K562 (cell line): ENCODE measurements at regions not wholly inside any gene's neighbourhood (a gene's known extent, or its start where the extent isn't known, plus 50 kb on each side); places are given as distances from the start of the nearest gene placed in this dataset.
A peak's percentile ranks its signal among the peaks of the same experiment; 100 is the strongest.

Experiments
- ATAC-seq: fragments of 200-7000 bp; cut with Tn5 transposase; 3 replicates; pipeline ENCODE4 v1.9.1; 2020; ENCODE audit warnings: moderate library complexity
- BruUV-seq: library from RNA; stranded (reverse); fragments of 400-500 nt; replicated peaks from 2 replicates; lab custom pipeline; 2021; lab: Mats Ljungman, UMichigan
- CTCF ChIA-PET: fragments of 300-600 bp; formaldehyde crosslinking; extraction: SDS; loops from one replicate; lab custom pipeline; 2021; ENCODE audit warnings: low intra/inter-chr PET ratio; lab: Yijun Ruan, JAX
- POLR2A ChIA-PET: fragments of 300-600, 350-650 bp; sonication (Branson Sonifier 250); formaldehyde crosslinking; extraction: SDS; loops from one replicate; lab custom pipeline; 2021; ENCODE audit warnings: antibody characterized with exemption, inconsistent platforms; lab: Yijun Ruan, JAX
- DNase-seq, 4 experiments: peaks; one replicate each; pipeline versions ENCODE4 v3.0.0 to v3.0.0-alpha.2; 2011 to 2018; ENCODE audit warnings: low spot score in 3 of 4, mixed read lengths in 3 of 4; ENCODE audit errors: extremely low read depth in 1 of 4
- FAIRE-seq: peaks from 2 replicates; lab custom pipeline; 2011; peaks lifted over from hg19 to GRCh38; lab: Jason Lieb, UNC
- H2AFZ ChIP-seq: 2 replicates; pipeline ENCODE4 v1.6.0; 2011; ENCODE audit warnings: low read depth, low read length, control low read depth, inconsistent platforms
- H3K27ac ChIP-seq: fragments of 200-600 bp; 3 replicates; pipeline ENCODE4 v1.8.0; 2011; ENCODE audit warnings: low read depth, mild to moderate bottlenecking, control low read depth, inconsistent platforms, low read length, moderate library complexity, mixed read lengths; ENCODE audit errors: extremely low read depth
- H3K27me3 ChIP-seq, 2 experiments: fragments of 300-600 bp in 1 of 2; 2 replicates in 1 of 2; 3 replicates in 1 of 2; pipeline versions ENCODE4 v1.6.0 to v1.8.0; 2011; ENCODE audit warnings: inconsistent platforms in 2 of 2, low read length in 2 of 2, mild to moderate bottlenecking in 1 of 2, mixed read lengths in 1 of 2, moderate library complexity in 1 of 2; ENCODE audit not compliant: control insufficient read depth in 2 of 2, insufficient read depth in 2 of 2
- H3K36me3 ChIP-seq: fragments of 300-600 bp; 3 replicates; pipeline ENCODE4 v1.8.0; 2011; ENCODE audit warnings: mild to moderate bottlenecking, low read length, inconsistent platforms; ENCODE audit not compliant: control insufficient read depth, insufficient read depth
- H3K4me1 ChIP-seq, 2 experiments: fragments of 200-600 bp in 1 of 2; replicated peaks in 1 of 2; 2 replicates in 1 of 2; 3 replicates in 1 of 2; pipeline versions ENCODE4 v1.5.1 to v1.8.0; 2011; ENCODE audit warnings: inconsistent platforms in 2 of 2, low read length in 2 of 2, mild to moderate bottlenecking in 1 of 2, mixed read lengths in 1 of 2, moderate library complexity in 1 of 2; ENCODE audit not compliant: control insufficient read depth in 2 of 2, insufficient read depth in 2 of 2
- H3K4me2 ChIP-seq: 2 replicates; pipeline ENCODE4 v1.6.1; 2011; ENCODE audit warnings: low read length, control low read depth, inconsistent platforms, mixed read lengths; ENCODE audit not compliant: insufficient read depth
- H3K4me3 ChIP-seq: fragments of 200-600 bp; sonication (generic), shearing (Covaris generic); 2 replicates; pipeline ENCODE4 v1.5.1; 2016; ENCODE audit warnings: control low read depth, inconsistent platforms
- H3K79me2 ChIP-seq: fragments of 200-600 bp; 3 replicates; pipeline ENCODE4 v1.8.0; 2011; ENCODE audit warnings: low read length, inconsistent platforms; ENCODE audit not compliant: control insufficient read depth, insufficient read depth
- H3K9ac ChIP-seq, 2 experiments: 2 replicates each; pipeline versions ENCODE4 v1.6.0 to v1.6.1; 2011; ENCODE audit warnings: low read depth in 2 of 2, low read length in 2 of 2, control low read depth in 1 of 2, inconsistent platforms in 1 of 2, mild to moderate bottlenecking in 1 of 2, mixed read lengths in 1 of 2; ENCODE audit not compliant: insufficient read depth in 1 of 2
- H3K9me1 ChIP-seq: one replicate; pipeline ENCODE4 v1.6.0; 2011; ENCODE audit warnings: inconsistent platforms, mild to moderate bottlenecking, low read length, moderate library complexity; ENCODE audit not compliant: control insufficient read depth, insufficient read depth
- H3K9me3 ChIP-seq: replicated peaks from 2 replicates; pipeline ENCODE4 v1.5.1; 2011; ENCODE audit warnings: low read depth, low read length, inconsistent platforms; ENCODE audit not compliant: control insufficient read depth, insufficient read depth
- H4K20me1 ChIP-seq: replicated peaks from 2 replicates; pipeline ENCODE4 v1.6.1; 2011; ENCODE audit warnings: low read length, inconsistent platforms, mixed read lengths; ENCODE audit not compliant: control insufficient read depth, insufficient read depth
- FOXM1 ChIP-seq, 2 experiments: fragments of 450-650 bp in 1 of 2; sonication (generic) in 1 of 2; formaldehyde crosslinking in 1 of 2; IDR thresholded peaks; 2 replicates each; pipeline versions ENCODE4 v1.6.1 to v1.9.0; 2017 to 2022; ENCODE audit warnings: low read depth in 2 of 2, mild to moderate bottlenecking in 2 of 2, missing genetic modification reagents in 1 of 2, moderate library complexity in 1 of 2
- HDAC1 ChIP-seq, 2 experiments: fragments of 450-650 bp; IDR thresholded peaks; 2 replicates each; pipeline ENCODE4 v1.6.1; 2016 to 2017; ENCODE audit warnings: inconsistent platforms in 1 of 2, mild to moderate bottlenecking in 1 of 2, moderate library complexity in 1 of 2
- MYBL2 ChIP-seq, 2 experiments: fragments of 450-650 bp in 1 of 2; sonication (generic) in 1 of 2; formaldehyde crosslinking in 1 of 2; IDR thresholded peaks; 2 replicates each; pipeline versions ENCODE4 v1.6.1 to v1.8.1; 2017 to 2022; ENCODE audit warnings: borderline replicate concordance in 1 of 2, inconsistent platforms in 1 of 2, low read depth in 1 of 2, mild to moderate bottlenecking in 1 of 2, missing genetic modification reagents in 1 of 2, moderate library complexity in 1 of 2
- NR2C2 ChIP-seq, 2 experiments: fragments of 200-800 bp in 1 of 2; sonication (Bioruptor generic) in 1 of 2; sonication (generic) in 1 of 2; formaldehyde crosslinking in 1 of 2; IDR thresholded peaks; 2 replicates each; pipeline versions ENCODE4 v1.6.1 to v1.8.0; 2016 to 2022; ENCODE audit warnings: mild to moderate bottlenecking in 1 of 2, missing compliant biosample characterization in 1 of 2, missing genetic modification characterization in 1 of 2, missing genetic modification reagents in 1 of 2
- RBBP5 ChIP-seq: fragments of 200-600 bp; sonication (generic); IDR thresholded peaks from 2 replicates; pipeline ENCODE4 v1.6.1; 2012; ENCODE audit warnings: borderline replicate concordance, mild to moderate bottlenecking, low read length, control low read depth, inconsistent platforms; ENCODE audit not compliant: insufficient read depth, poor library complexity, severe bottlenecking
- TARDBP ChIP-seq: fragments of 450-650 bp; IDR thresholded peaks from 2 replicates; pipeline ENCODE4 v1.6.1; 2016
- WGBS: fragments of 100-300 bp; shearing (Covaris generic); methylation state at CpG from one replicate; pipeline ENCODE4 v1.1.6; 2016; ENCODE audit warnings: low coverage, mixed read lengths; ENCODE audit not compliant: insufficient coverage; ENCODE audit errors: missing lambda C conversion rate; 5-methylcytosine and 5-hydroxymethylcytosine counted together
- in situ Hi-C: fragments of 300-500 bp; cut with MboI; formaldehyde crosslinking; loops from 4 replicates; pipeline ENCODE4 v1.15.0; 2018; ENCODE audit warnings: inconsistent platforms, mixed read lengths
- intact Hi-C: fragments of 100-400 bp; cut with micrococcal nuclease; formaldehyde crosslinking; loops from 2 replicates; pipeline ENCODE4 v1.14.2; 2022
- TF ChIP-seq, protein P1 (sequence below), 2 experiments: fragments of 450-650 bp; conservative IDR thresholded peaks; 2 replicates each; pipeline ENCODE4 v1.6.1; 2017; ENCODE audit warnings: mild to moderate bottlenecking in 2 of 2, moderate library complexity in 2 of 2
- TF ChIP-seq, protein P2 (sequence below): fragments of 250-450 bp; sonication (Bioruptor Pico); IDR thresholded peaks from 2 replicates; pipeline ENCODE4 v1.6.1; 2021; ENCODE audit warnings: mild to moderate bottlenecking

GRCh38 chr21:22189278-22189677 is 1191.1 kb downstream of the NCAM2 start:
- ATAC-seq (peak; percentile 74), DNase-seq (no peak), FAIRE-seq (no peak)
- Histone ChIP-seq H3K4me1 (no peaks in the 10 kb centered on the region; a peak in 1 of 5 replicates), H3K4me3 (peak overlapping the region; percentile 80), H3K9ac (peak overlapping the region in 1 of 2 experiments; percentile 82; a peak in 2 of 4 replicates), H3K4me2 (peak overlapping the region; percentile 79), H2AFZ (peak overlapping the region; percentile 90; the same call in 1 of the 2 replicates), H3K36me3 (peaks cover 30% of the 10 kb centered on the region), H3K9me3 (no peaks in the 10 kb centered on the region), H4K20me1 (no peaks in the 10 kb centered on the region), H3K9me1 (no peaks in the 10 kb centered on the region), H3K79me2 (peaks cover 57% of the 10 kb centered on the region), H3K27me3 (no peaks in the 10 kb centered on the region), H3K27ac (peak overlapping the region; percentile 87; the same call in 2 of the 3 replicates)
- peak; percentile 17; the same call in 1 of the 2 replicates for TF ChIP-seq FOXM1 (IDR thresholded peaks at IDR 0.05; ENCODE audit: low read depth)
- no peak for TF ChIP-seq FOXM1 (CRISPR knock-in tag; IDR thresholded peaks at IDR 0.05; ENCODE audit: low read depth)
- TF ChIP-seq RBBP5 = no peak
- no peak for TF ChIP-seq NR2C2 (CRISPR knock-in tag; IDR thresholded peaks at IDR 0.05)
- 0 out of 2 replicates have a peak, but pooled peaks have one; percentile 8 for TF ChIP-seq NR2C2 (tag; IDR thresholded peaks at IDR 0.05)
- TF ChIP-seq, protein P1, sequence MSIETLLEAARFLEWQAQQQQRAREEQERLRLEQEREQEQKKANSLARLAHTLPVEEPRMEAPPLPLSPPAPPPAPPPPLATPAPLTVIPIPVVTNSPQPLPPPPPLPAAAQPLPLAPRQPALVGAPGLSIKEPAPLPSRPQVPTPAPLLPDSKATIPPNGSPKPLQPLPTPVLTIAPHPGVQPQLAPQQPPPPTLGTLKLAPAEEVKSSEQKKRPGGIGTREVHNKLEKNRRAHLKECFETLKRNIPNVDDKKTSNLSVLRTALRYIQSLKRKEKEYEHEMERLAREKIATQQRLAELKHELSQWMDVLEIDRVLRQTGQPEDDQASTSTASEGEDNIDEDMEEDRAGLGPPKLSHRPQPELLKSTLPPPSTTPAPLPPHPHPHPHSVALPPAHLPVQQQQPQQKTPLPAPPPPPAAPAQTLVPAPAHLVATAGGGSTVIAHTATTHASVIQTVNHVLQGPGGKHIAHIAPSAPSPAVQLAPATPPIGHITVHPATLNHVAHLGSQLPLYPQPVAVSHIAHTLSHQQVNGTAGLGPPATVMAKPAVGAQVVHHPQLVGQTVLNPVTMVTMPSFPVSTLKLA (conservative IDR thresholded peaks at IDR 0.05) = peak in 1 of 2 experiments; percentile 51; a peak in 3 of 4 replicates
- peak; percentile 6; the same call in 1 of the 2 replicates for TF ChIP-seq MYBL2 (IDR thresholded peaks at IDR 0.05; ENCODE audit: low read depth)
- no peak for TF ChIP-seq MYBL2 (CRISPR knock-in tag; IDR thresholded peaks at IDR 0.05; ENCODE audit: borderline replicate concordance)
- peak in 1 of 2 experiments; percentile 24; a peak in 1 of 4 replicates for TF ChIP-seq HDAC1 (IDR thresholded peaks at IDR 0.05)
- no peak for TF ChIP-seq TARDBP
- TF ChIP-seq, protein P2, sequence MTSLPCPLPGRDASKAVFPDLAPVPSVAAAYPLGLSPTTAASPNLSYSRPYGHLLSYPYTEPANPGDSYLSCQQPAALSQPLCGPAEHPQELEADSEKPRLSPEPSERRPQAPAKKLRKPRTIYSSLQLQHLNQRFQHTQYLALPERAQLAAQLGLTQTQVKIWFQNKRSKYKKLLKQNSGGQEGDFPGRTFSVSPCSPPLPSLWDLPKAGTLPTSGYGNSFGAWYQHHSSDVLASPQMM (CRISPR knock-in tag) = no peak
- ChIA-PET POLR2A (no interaction called here), CTCF (no interaction called here)
- BruUV-seq = no TSS peak
- WGBS = under 1% methylated on average over 6 of the region's 6 CpGs
- in situ Hi-C loops (no loop called here), intact Hi-C loops (no loop called here)
